ENCODE measurements at regions not wholly inside any gene's neighbourhood (a gene's known extent, or its start where the extent isn't known, plus 50 kb on each side); places are given as distances from the start of the nearest gene placed in this dataset.
A peak's percentile ranks its signal among the peaks of the same experiment; 100 is the strongest.

- H3K4me3 Mint-ChIP-seq: peak overlapping the region in 1 of 2 donors; percentile 59
- H3K27ac Mint-ChIP-seq: peak overlapping the region in 1 of 2 donors; percentile 70
- H3K4me1 Mint-ChIP-seq: no peaks in the 10 kb centered on the region
- no peaks in the 10 kb centered on the region for H3K9me3 Mint-ChIP-seq
- peaks cover 24% of the 10 kb centered on the region for H3K27me3 Mint-ChIP-seq
- peak; percentile 59 to 68 for DNase-seq
- peak; percentile 92 for ATAC-seq
These were observed 390.4 kb upstream of the LMCD1 start for GRCh38 chr3:8110966-8111798.

DNA sequence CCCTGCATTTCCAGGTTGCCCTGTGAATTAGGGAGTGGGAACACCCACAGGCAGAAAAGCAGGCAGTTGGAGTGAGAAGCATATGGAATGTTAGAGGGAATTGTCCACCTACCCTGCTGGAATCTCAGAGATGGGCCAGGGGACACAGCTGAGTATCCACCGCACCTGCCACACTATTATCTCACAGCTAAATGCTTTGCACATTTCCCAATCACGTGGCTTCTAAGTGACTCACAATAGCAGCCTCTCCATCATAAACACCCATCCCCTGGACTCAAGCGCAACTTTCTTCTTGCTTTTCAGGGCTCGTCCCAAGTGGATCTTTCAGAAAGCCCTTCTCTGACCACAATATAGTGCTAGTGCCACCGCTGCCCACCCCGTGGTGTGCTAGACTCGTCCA, 389.0 kb upstream of the LMCD1 start:
- DNase-seq (no peak), ATAC-seq (no peak)
- Mint-ChIP-seq H3K4me1 (no peaks in the 10 kb centered on the region), H3K9me3 (no peaks in the 10 kb centered on the region), H3K27me3 (peaks cover 24% of the 10 kb centered on the region), H3K4me3 (no peak overlapping the region), H3K27ac (no peak overlapping the region)

DNA sequence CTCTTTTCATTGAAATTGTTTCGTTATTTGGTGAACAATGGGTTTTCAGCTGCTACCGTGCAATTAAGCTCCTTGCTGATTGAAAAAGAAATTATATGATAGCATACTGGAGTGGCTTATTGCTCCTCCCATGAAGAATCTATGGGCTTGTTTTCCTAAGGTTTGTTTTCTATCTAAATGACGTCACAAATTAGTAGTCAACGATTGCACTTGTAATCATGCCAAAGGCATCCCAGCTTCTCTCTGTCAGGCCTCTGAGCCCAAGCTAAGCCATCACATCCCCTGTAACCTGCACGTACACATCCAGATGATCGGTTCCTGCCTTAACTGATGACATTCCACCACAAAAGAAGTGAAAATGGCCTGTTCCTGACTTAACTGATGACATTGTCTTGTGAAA, 388.0 kb upstream of the LMCD1 start:
- Mint-ChIP-seq H3K27me3 (peaks cover 33% of the 10 kb centered on the region), H3K4me3 (no peak overlapping the region), H3K4me1 (no peaks in the 10 kb centered on the region), H3K9me3 (no peaks in the 10 kb centered on the region), H3K27ac (no peak overlapping the region)
- no peak for ATAC-seq
- no peak for DNase-seq

GRCh38 chr3:8128686-8129085, 372.9 kb upstream of the LMCD1 start:
- Mint-ChIP-seq H3K4me3 (no peak overlapping the region), H3K27ac (no peak overlapping the region)

DNA sequence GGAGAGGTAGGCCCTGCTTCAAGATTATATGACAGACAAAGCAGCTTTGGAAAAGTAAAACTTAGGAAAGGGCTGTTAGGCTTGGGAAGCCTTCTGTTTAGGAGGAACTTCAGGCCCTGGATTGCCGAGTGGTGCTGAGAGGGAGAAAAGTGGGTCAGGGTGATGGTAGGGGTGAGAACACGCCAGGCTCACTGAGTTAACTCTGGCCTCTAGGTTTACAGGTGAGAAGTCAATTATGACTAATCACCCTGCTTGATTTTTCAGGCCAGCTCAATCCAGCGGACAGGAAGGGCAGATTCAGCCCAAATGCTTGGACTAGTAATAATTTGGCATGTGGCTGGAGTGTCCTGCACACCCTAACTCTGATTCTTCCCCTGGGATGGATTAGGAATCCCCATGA, 365.1 kb upstream of the LMCD1 start:
- Mint-ChIP-seq H3K4me1 (no peaks in the 10 kb centered on the region), H3K9me3 (peaks cover 0 to 2% of the 10 kb centered on the region in 2 donors)
- ATAC-seq: no peak

More at GRCh38 chr3:8128686-8129085, 372.9 kb upstream of the LMCD1 start:
- no peak for ATAC-seq
- Mint-ChIP-seq H3K27me3 (no peaks in the 10 kb centered on the region), H3K4me1 (no peaks in the 10 kb centered on the region), H3K9me3 (peaks cover 0 to 6% of the 10 kb centered on the region in 2 donors)
- no peak for DNase-seq

DNA sequence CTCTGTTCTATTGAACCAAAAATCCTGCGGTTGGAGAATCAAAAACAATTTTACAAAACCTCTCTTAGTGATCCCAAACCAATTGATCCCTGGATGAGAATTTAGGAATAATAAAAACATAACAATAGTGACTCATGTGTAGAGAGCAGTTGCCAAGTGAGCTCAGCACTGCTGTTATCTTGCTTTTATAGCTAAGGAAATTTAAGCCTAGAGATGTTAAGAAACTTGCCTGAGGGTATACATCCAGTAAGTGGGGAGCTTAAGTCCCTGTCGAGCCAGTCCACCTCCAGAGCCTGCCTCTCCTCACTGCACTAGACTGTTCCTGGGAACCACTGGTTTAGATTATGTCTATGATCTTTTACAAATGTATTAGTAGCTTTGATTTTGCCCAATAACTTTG, 358.4 kb upstream of the LMCD1 start:
- ATAC-seq: no peak
- Mint-ChIP-seq H3K4me1 (no peaks in the 10 kb centered on the region), H3K27me3 (peaks cover 15% of the 10 kb centered on the region), H3K27ac (peak overlapping the region in 1 of 2 donors; percentile 31), H3K9me3 (no peaks in the 10 kb centered on the region), H3K4me3 (no peak overlapping the region)
- no peak for DNase-seq

More for the DNA sequence above, 365.1 kb upstream of the LMCD1 start:
- Mint-ChIP-seq H3K27me3 (peaks cover 7% of the 10 kb centered on the region), H3K27ac (no peak overlapping the region), H3K4me3 (no peak overlapping the region)
- no peak for DNase-seq

DNA sequence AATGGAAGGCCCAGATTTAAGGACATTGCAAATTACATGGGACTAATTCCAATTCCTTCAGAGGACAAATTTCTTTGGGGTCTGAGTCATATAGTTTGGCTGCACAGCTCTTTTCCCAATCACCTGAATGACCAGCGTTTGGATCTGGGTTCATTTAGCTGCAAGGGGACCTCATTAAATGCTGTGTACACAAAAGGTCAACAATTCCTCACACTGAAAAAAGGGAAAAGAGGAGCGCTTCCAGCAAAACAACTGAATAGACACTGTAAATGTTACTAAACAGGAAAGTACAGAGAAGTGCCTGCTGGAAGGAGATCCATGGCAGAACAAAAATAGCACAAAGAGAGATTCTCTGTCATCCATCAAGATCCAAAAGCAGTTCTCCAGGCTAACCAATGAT, 356.0 kb upstream of the LMCD1 start:
- DNase-seq (no peak), ATAC-seq (no peak)
- no peaks in the 10 kb centered on the region for H3K4me1 Mint-ChIP-seq
- peaks cover 26% of the 10 kb centered on the region for H3K27me3 Mint-ChIP-seq
- H3K9me3 Mint-ChIP-seq: no peaks in the 10 kb centered on the region
- H3K27ac Mint-ChIP-seq: no peak overlapping the region
- H3K4me3 Mint-ChIP-seq: no peak overlapping the region

DNA sequence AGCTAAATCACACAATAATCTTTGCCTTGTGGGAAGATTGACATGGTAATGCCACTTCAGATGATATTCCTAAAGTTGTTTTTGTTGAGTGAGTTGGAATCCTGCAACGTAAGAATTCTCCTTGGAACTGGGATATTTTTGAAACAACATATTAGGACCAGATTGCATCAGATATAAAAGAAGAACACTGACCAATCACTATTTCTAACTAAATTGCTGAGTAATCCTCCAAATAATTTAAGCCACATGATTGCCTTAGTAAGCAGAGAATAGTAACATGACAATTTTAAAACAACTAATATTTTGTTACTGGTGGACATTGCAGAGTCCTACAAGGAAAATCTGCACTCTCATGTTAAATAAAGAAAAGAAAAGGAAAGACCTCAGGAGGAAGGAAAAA, 353.9 kb upstream of the LMCD1 start:
- ATAC-seq (no peak), DNase-seq (no peak)
- H3K27ac Mint-ChIP-seq: no peak overlapping the region
- no peaks in the 10 kb centered on the region for H3K9me3 Mint-ChIP-seq
- H3K4me3 Mint-ChIP-seq: no peak overlapping the region
- H3K27me3 Mint-ChIP-seq: peaks cover 19% of the 10 kb centered on the region
- H3K4me1 Mint-ChIP-seq: no peaks in the 10 kb centered on the region

- Mint-ChIP-seq H3K27me3 (peaks cover 13% of the 10 kb centered on the region), H3K4me3 (no peak overlapping the region), H3K4me1 (no peaks in the 10 kb centered on the region), H3K27ac (peak overlapping the region in 1 of 2 donors; percentile 48), H3K9me3 (no peaks in the 10 kb centered on the region)
- no peak for ATAC-seq
- DNase-seq: no peak
These were observed 348.7 kb upstream of the LMCD1 start for GRCh38 chr3:8152821-8153418.

GRCh38 chr3:8153800-8154199, 347.8 kb upstream of the LMCD1 start:
- ATAC-seq (no peak), DNase-seq (no peak)
- H3K27me3 Mint-ChIP-seq: peaks cover 4% of the 10 kb centered on the region
- no peaks in the 10 kb centered on the region for H3K9me3 Mint-ChIP-seq
- no peak overlapping the region for H3K4me3 Mint-ChIP-seq
- no peak overlapping the region for H3K27ac Mint-ChIP-seq
- no peaks in the 10 kb centered on the region for H3K4me1 Mint-ChIP-seq

- DNase-seq: no peak
- Mint-ChIP-seq H3K27me3 (no peaks in the 10 kb centered on the region), H3K9me3 (no peaks in the 10 kb centered on the region)
These were observed 347.0 kb upstream of the LMCD1 start for GRCh38 chr3:8154617-8155016.

DNA sequence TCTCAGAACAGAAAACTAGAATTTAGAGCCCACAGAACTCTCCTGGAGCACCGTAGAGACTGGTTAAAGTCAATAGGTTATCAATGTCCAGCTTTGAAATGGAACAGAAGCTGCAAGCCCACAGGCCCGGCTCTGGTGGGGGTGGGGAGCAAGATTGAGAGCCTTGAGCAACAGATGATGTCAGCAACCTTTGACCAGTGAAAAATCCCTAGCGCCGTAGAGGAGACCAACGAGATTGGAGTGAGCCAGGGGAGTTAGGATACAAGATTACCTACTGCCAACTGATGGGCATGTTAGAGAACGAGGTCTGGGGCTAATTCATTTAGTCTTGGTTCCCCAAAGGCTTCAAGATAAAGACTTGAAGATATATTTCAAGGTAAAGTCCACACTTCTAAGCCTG, 345.5 kb upstream of the LMCD1 start:
- Mint-ChIP-seq H3K4me3 (no peak overlapping the region), H3K4me1 (no peaks in the 10 kb centered on the region), H3K9me3 (no peaks in the 10 kb centered on the region), H3K27me3 (no peaks in the 10 kb centered on the region), H3K27ac (no peak overlapping the region)
- ATAC-seq: no peak
- DNase-seq: no peak

More at GRCh38 chr3:8154617-8155016, 347.0 kb upstream of the LMCD1 start:
- Mint-ChIP-seq H3K27ac (no peak overlapping the region), H3K4me3 (no peak overlapping the region), H3K4me1 (no peaks in the 10 kb centered on the region)
- ATAC-seq: no peak

GRCh38 chr3:8156831-8157230, 344.8 kb upstream of the LMCD1 start:
- H3K4me1 Mint-ChIP-seq: no peaks in the 10 kb centered on the region
- no peak for ATAC-seq

GRCh38 chr3:8157640-8158039, 344.0 kb upstream of the LMCD1 start:
- Mint-ChIP-seq H3K27me3 (no peaks in the 10 kb centered on the region), H3K9me3 (no peaks in the 10 kb centered on the region), H3K4me3 (no peak overlapping the region), H3K27ac (no peak overlapping the region), H3K4me1 (no peaks in the 10 kb centered on the region)
- no peak for DNase-seq
- ATAC-seq: no peak

More at GRCh38 chr3:8156831-8157230, 344.8 kb upstream of the LMCD1 start:
- Mint-ChIP-seq H3K27ac (no peak overlapping the region), H3K9me3 (no peaks in the 10 kb centered on the region), H3K4me3 (no peak overlapping the region), H3K27me3 (no peaks in the 10 kb centered on the region)
- no peak for DNase-seq

DNA sequence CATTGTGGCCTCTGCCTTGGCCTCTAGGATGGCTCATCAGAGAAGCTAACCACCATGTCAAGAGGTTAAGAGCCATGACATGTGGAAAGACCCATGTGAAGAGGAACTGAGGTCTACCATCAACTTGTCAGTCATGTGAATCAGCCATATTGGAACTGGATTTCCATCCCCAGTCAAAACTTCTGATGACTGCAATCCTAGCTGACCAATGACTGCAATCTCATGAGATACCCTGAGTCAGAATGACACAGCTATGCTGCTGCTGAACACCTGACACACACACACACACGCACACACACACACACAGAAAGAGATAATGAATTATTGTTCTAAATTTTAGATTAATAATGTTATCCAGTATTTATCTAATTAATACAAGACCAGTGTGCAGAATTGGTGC, 337.5 kb upstream of the LMCD1 start:
- Mint-ChIP-seq H3K9me3 (no peaks in the 10 kb centered on the region), H3K27me3 (no peaks in the 10 kb centered on the region), H3K4me1 (no peaks in the 10 kb centered on the region), H3K4me3 (no peak overlapping the region), H3K27ac (no peak overlapping the region)
- DNase-seq: no peak
- ATAC-seq: no peak

- Mint-ChIP-seq H3K27ac (no peak overlapping the region), H3K4me3 (no peak overlapping the region), H3K9me3 (no peaks in the 10 kb centered on the region), H3K4me1 (no peaks in the 10 kb centered on the region), H3K27me3 (no peaks in the 10 kb centered on the region)
- no peak for ATAC-seq
- DNase-seq: no peak
These were observed 335.6 kb upstream of the LMCD1 start for GRCh38 chr3:8166014-8166413.
